HG03457 (cell line): ENCODE measurements at regions not wholly inside any gene's neighbourhood (a gene's known extent, or its start where the extent isn't known, plus 50 kb on each side); places are given as distances from the start of the nearest gene placed in this dataset.
"Not testable (repeated sequence)": the region's sequence is repeated elsewhere in the genome, so short reads cannot be mapped to it uniquely, and the experiment has no call there.

ENCODE experiments used
- ATAC-seq: cut with Tn5 transposase; IDR thresholded peaks from one replicate; pipeline ENCODE4 v1.9.1; 2021; ENCODE audit warnings: moderate number of reproducible peaks; ENCODE audit not compliant: unreplicated experiment

- ATAC-seq, result not testable (repeated sequence)
Observed at GRCh38 chr14:51467392-51467791, 184.3 kb upstream of the FRMD6 start.

- no peak for ATAC-seq
Observed at GRCh38 chr14:51468523-51468922, 183.2 kb upstream of the FRMD6 start.

- no peak for ATAC-seq
Observed at GRCh38 chr14:51472881-51473280, 178.8 kb upstream of the FRMD6 start.

- ATAC-seq, result no peak
Observed at GRCh38 chr14:51473351-51473750, 178.4 kb upstream of the FRMD6 start.

- no peak for ATAC-seq
Observed at GRCh38 chr14:51473808-51474565, 177.7 kb upstream of the FRMD6 start.

GRCh38 chr14:51474854-51475253 is 176.9 kb upstream of the FRMD6 start:
- no peak for ATAC-seq

- no peak for ATAC-seq
Observed at GRCh38 chr14:51478175-51478621, 173.5 kb upstream of the FRMD6 start.

GRCh38 chr14:51479584-51480325 is 172.0 kb upstream of the FRMD6 start:
- ATAC-seq, result no peak

GRCh38 chr14:51481643-51482042 is 170.1 kb upstream of the FRMD6 start:
- no peak for ATAC-seq

- ATAC-seq, result no peak
Observed at GRCh38 chr14:51482102-51482501, 169.6 kb upstream of the FRMD6 start.

- no peak for ATAC-seq
Observed at GRCh38 chr14:51484485-51484884, 167.2 kb upstream of the FRMD6 start.

GRCh38 chr14:51485733-51486132 is 166.0 kb upstream of the FRMD6 start:
- ATAC-seq, result no peak

- no peak for ATAC-seq
Observed at GRCh38 chr14:51487848-51488247, 163.9 kb upstream of the FRMD6 start.

GRCh38 chr14:51488569-51489220 is 163.0 kb upstream of the FRMD6 start:
- no peak for ATAC-seq

- ATAC-seq, result no peak
Observed at GRCh38 chr14:51490205-51490604, 161.5 kb upstream of the FRMD6 start.

GRCh38 chr14:51491036-51491545 is 160.6 kb upstream of the FRMD6 start:
- no peak for ATAC-seq

GRCh38 chr14:51491776-51492175 is 159.9 kb upstream of the FRMD6 start:
- no peak for ATAC-seq

GRCh38 chr14:51495319-51495718 is 156.4 kb upstream of the FRMD6 start:
- no peak for ATAC-seq

GRCh38 chr14:51498411-51499227 is 153.1 kb upstream of the FRMD6 start:
- ATAC-seq, result no peak

- ATAC-seq, result no peak
Observed at GRCh38 chr14:51500776-51501175, 150.9 kb upstream of the FRMD6 start.

- no peak for ATAC-seq
Observed at GRCh38 chr14:51501746-51502145, 150.0 kb upstream of the FRMD6 start.
